Mesendoderm (in vitro differentiated cells): ENCODE measurements at regions not wholly inside any gene's neighbourhood (a gene's known extent, or its start where the extent isn't known, plus 50 kb on each side); places are given as distances from the start of the nearest gene placed in this dataset.

ENCODE experiments used
- DNase-seq: peaks from one replicate; pipeline ENCODE4 v3.0.0; 2013
- H2AK5ac ChIP-seq: 2 replicates; pipeline ENCODE4 v1.6.1; 2013; ENCODE audit warnings: low read length, inconsistent platforms
- H2BK120ac ChIP-seq: 2 replicates; pipeline ENCODE4 v1.6.1; 2013; ENCODE audit warnings: low read depth, mild to moderate bottlenecking, low read length, moderate library complexity, mixed read lengths
- H2BK15ac ChIP-seq: replicated peaks from 2 replicates; pipeline ENCODE4 v1.6.1; 2013; ENCODE audit warnings: low read depth, mild to moderate bottlenecking, moderate library complexity
- H2BK5ac ChIP-seq: 2 replicates; pipeline ENCODE4 v1.6.1; 2013; ENCODE audit warnings: low read length, inconsistent platforms
- H3K18ac ChIP-seq: 2 replicates; pipeline ENCODE4 v1.6.1; 2013; ENCODE audit warnings: mild to moderate bottlenecking, low read length, mixed read lengths
- H3K23ac ChIP-seq: one replicate; pipeline ENCODE4 v1.6.1; 2013; ENCODE audit warnings: low read length
- H3K27ac ChIP-seq: 2 replicates; pipeline ENCODE4 v1.5.1; 2013; ENCODE audit warnings: low read depth, mild to moderate bottlenecking, inconsistent platforms, low read length, moderate library complexity
- H3K27me3 ChIP-seq: 2 replicates; pipeline ENCODE4 v1.6.1; 2013; ENCODE audit warnings: low read length, control low read depth, mild to moderate bottlenecking, inconsistent platforms; ENCODE audit not compliant: insufficient read depth, poor library complexity
- H3K36me3 ChIP-seq: 2 replicates; pipeline ENCODE4 v1.6.1; 2013; ENCODE audit warnings: low read length, inconsistent platforms; ENCODE audit not compliant: control insufficient read depth, insufficient read depth
- H3K4ac ChIP-seq: one replicate; pipeline ENCODE4 v1.6.1; 2013; ENCODE audit warnings: low read depth, mild to moderate bottlenecking, low read length, moderate library complexity
- H3K4me1 ChIP-seq: 2 replicates; pipeline ENCODE4 v1.6.1; 2013; ENCODE audit warnings: low read depth, low read length, inconsistent platforms; ENCODE audit not compliant: control insufficient read depth
- H3K4me2 ChIP-seq: 2 replicates; pipeline ENCODE4 v1.6.1; 2013; ENCODE audit warnings: low read length
- H3K4me3 ChIP-seq: 2 replicates; pipeline ENCODE4 v1.5.1; 2013; ENCODE audit warnings: mild to moderate bottlenecking, low read length
- H3K56ac ChIP-seq: one replicate; pipeline ENCODE4 v1.6.1; 2013; ENCODE audit warnings: low read length
- H3K79me1 ChIP-seq: 2 replicates; pipeline ENCODE4 v1.6.1; 2013; ENCODE audit warnings: low read length, inconsistent platforms
- H3K79me2 ChIP-seq: 2 replicates; pipeline ENCODE4 v1.6.1; 2013; ENCODE audit warnings: mild to moderate bottlenecking, low read length; ENCODE audit not compliant: control insufficient read depth, insufficient read depth
- H3K9ac ChIP-seq: 2 replicates; pipeline ENCODE4 v1.6.1; 2013; ENCODE audit warnings: low read length, inconsistent platforms
- H4K5ac ChIP-seq: one replicate; pipeline ENCODE4 v1.6.1; 2013; ENCODE audit warnings: low read length
- H4K8ac ChIP-seq: one replicate; pipeline ENCODE4 v1.6.1; 2013; ENCODE audit warnings: low read depth, mild to moderate bottlenecking, control low read depth, low read length, moderate library complexity
- WGBS: extraction: QIAGEN DNeasy Blood & Tissue Kit; methylation state at CpG from one replicate; pipeline ENCODE4 v1.1.7; 2013; ENCODE audit warnings: low lambda C conversion rate, missing lambda C conversion rate; ENCODE audit not compliant: insufficient coverage; ENCODE audit errors: extremely low coverage; 5-methylcytosine and 5-hydroxymethylcytosine counted together

DNA sequence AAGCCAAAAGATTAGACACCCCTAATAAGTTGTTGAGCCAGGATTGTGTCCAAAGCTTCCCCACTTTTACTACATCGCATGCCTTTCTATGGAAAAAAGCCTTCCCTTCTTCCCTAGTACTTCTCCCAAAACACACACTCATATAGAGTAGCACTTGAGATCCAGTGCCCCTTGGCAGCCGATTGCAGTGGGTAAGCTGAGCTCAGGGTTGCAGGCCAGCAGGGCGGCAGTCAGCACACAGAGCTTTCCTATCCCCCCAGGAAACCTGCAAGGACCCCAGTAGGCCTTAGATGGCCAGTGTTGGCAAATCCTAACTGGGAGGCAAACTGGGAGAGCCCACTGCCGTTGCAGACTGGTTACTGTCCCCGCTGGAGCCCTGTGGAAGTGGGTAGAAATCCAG lies 75.7 kb upstream of the C15orf39 start:
- H3K27me3 ChIP-seq, result no peaks in the 10 kb centered on the region
- no peaks in the 10 kb centered on the region for H3K79me1 ChIP-seq
- H2AK5ac ChIP-seq, result no peak overlapping the region
- H3K27ac ChIP-seq, result no peak overlapping the region
- H2BK5ac ChIP-seq, result no peak overlapping the region
- H3K4me1 ChIP-seq, result no peaks in the 10 kb centered on the region
- H3K9ac ChIP-seq, result no peak overlapping the region
- no peaks in the 10 kb centered on the region for H3K79me2 ChIP-seq
- H3K4me2 ChIP-seq, result no peak overlapping the region
- no peak overlapping the region for H2BK15ac ChIP-seq
- no peak overlapping the region for H3K23ac ChIP-seq
- no peak overlapping the region for H3K56ac ChIP-seq
- H3K4ac ChIP-seq, result no peak overlapping the region
- no CpG with 5 or more reads among the region's 5 CpGs for WGBS
- no peak overlapping the region for H4K5ac ChIP-seq
- no peak overlapping the region for H4K8ac ChIP-seq
- H2BK120ac ChIP-seq, result no peak overlapping the region
- H3K4me3 ChIP-seq, result no peak overlapping the region
- no peak for DNase-seq
- H3K36me3 ChIP-seq, result no peaks in the 10 kb centered on the region
- no peak overlapping the region for H3K18ac ChIP-seq

DNA sequence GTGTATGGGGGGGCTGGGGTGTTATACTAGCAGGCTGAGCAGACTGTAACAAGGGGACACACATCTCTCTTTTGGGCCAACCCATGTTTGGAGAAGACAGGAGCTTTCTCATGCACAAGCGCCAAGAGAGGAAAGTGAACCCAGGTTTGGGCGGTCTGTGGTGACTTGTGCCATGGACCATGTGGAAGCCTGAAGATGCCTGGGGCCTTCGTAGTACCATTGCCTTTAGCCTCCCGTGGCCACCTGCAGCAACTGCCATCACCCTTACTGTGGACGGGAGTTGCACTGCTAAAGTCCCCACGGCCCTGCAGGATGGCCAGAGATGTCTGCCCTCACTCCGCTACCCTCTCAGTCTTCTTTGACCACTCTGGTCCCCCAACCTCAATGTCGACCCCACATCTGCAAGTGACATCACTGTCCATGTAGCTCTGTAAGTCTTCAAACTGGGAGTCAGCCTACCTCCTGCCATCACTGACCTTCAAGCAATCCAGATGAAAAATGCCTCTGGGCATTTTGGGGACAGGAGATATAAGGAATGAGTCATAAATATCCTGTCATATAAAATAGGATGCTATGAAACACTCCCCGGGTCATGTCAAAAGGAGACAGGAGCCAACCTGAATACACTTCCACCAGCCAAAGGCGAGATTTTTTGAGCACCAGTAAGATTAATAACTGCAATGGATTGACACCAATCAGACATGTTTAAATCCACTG lies 74.7 kb upstream of the C15orf39 start:
- Histone ChIP-seq H2BK15ac (no peak overlapping the region), H3K27ac (no peak overlapping the region), H3K27me3 (no peaks in the 10 kb centered on the region), H2BK5ac (no peak overlapping the region), H3K56ac (no peak overlapping the region), H3K18ac (no peak overlapping the region), H3K4me1 (no peaks in the 10 kb centered on the region), H3K4me2 (no peak overlapping the region), H3K79me1 (no peaks in the 10 kb centered on the region), H2BK120ac (no peak overlapping the region), H3K4me3 (no peak overlapping the region), H3K79me2 (no peaks in the 10 kb centered on the region), H3K23ac (no peak overlapping the region), H3K9ac (no peak overlapping the region), H4K8ac (no peak overlapping the region), H2AK5ac (no peak overlapping the region), H3K36me3 (no peaks in the 10 kb centered on the region), H4K5ac (no peak overlapping the region), H3K4ac (no peak overlapping the region)
- no peak for DNase-seq
- WGBS, result no CpG with 5 or more reads among the region's 10 CpGs

DNA sequence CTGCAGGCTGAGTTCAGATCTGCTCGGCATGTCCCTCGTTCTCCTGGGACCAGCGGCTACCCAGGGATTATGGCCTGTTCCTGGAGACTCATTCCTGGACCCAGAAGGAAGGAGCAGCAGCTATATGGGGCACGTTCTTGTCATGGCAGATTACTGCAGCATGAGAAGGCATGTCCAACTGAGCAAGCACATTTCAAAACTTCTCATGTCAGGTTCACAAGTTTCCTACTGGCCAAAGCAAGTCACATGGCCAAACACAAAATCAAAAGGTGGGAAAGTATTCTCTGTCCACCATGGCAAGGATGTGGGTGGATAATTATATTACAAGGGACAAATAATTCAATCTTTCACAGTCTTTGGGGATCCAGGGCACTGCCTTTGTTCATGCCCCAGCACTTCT lies 71.9 kb upstream of the C15orf39 start:
- no peak overlapping the region for H3K56ac ChIP-seq
- H3K9ac ChIP-seq, result no peak overlapping the region
- H3K4me1 ChIP-seq, result no peaks in the 10 kb centered on the region
- no peak overlapping the region for H3K23ac ChIP-seq
- no peak overlapping the region for H2BK5ac ChIP-seq
- no peaks in the 10 kb centered on the region for H3K79me1 ChIP-seq
- H3K4ac ChIP-seq, result no peak overlapping the region
- no peak overlapping the region for H4K5ac ChIP-seq
- no peak for DNase-seq
- no peak overlapping the region for H3K4me3 ChIP-seq
- WGBS, result no CpG with 5 or more reads among the region's 4 CpGs
- no peaks in the 10 kb centered on the region for H3K79me2 ChIP-seq
- no peak overlapping the region for H3K27ac ChIP-seq
- no peak overlapping the region for H2AK5ac ChIP-seq
- no peaks in the 10 kb centered on the region for H3K36me3 ChIP-seq
- H2BK120ac ChIP-seq, result no peak overlapping the region
- no peaks in the 10 kb centered on the region for H3K27me3 ChIP-seq
- no peak overlapping the region for H4K8ac ChIP-seq
- no peak overlapping the region for H2BK15ac ChIP-seq
- no peak overlapping the region for H3K18ac ChIP-seq
- no peak overlapping the region for H3K4me2 ChIP-seq

DNA sequence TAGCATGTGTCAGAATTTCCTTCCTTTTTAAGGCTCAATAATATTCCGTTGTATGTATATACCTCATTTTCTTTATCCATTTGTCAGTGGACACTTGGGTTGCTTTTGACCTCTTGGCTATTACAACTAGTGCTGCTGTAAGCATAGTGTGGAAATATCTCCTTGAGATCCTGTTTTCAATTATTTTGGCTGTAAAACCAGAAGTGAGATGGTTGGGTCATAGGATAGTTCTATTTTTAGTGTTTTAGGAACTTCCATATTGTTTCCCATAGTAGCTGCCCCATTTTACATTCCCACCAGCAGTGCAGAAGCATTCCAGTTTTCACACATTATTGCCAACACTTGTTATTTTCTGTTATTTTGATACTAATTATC lies 70.4 kb upstream of the C15orf39 start:
- H2BK120ac ChIP-seq, result no peak overlapping the region
- H3K36me3 ChIP-seq, result no peaks in the 10 kb centered on the region
- H3K27ac ChIP-seq, result no peak overlapping the region
- no peak overlapping the region for H2AK5ac ChIP-seq
- H3K79me2 ChIP-seq, result no peaks in the 10 kb centered on the region
- no peak overlapping the region for H2BK5ac ChIP-seq
- no peaks in the 10 kb centered on the region for H3K27me3 ChIP-seq
- H3K4me1 ChIP-seq, result no peaks in the 10 kb centered on the region
- WGBS, result no CpG with 5 or more reads among the region's 1 CpG
- H4K8ac ChIP-seq, result no peak overlapping the region
- no peak overlapping the region for H3K4ac ChIP-seq
- H3K79me1 ChIP-seq, result no peaks in the 10 kb centered on the region
- no peak overlapping the region for H3K56ac ChIP-seq
- no peak overlapping the region for H3K4me3 ChIP-seq
- H3K4me2 ChIP-seq, result no peak overlapping the region
- H3K9ac ChIP-seq, result no peak overlapping the region
- H4K5ac ChIP-seq, result no peak overlapping the region
- H2BK15ac ChIP-seq, result no peak overlapping the region
- H3K18ac ChIP-seq, result no peak overlapping the region
- H3K23ac ChIP-seq, result no peak overlapping the region
- DNase-seq, result no peak

DNA sequence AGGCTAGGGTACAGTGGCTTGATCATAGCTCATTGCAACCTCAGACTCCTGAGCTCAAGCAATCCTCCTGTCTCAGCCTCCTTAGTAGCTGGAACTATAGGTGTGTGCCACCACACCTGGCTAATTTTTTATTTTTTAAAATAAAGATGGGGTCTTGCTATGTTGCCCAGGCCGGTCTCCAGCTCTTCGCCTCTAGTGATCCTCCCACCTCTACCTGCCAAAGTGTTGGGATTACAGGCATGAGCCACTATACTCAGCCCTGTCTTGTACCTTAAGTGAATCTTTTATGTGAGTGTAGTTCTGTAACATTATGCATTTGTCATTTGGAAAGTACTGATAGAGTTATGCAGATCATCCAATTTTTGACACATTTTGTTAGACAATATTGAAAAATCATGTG lies 66.9 kb upstream of the C15orf39 start:
- Histone ChIP-seq H4K8ac (no peak overlapping the region), H3K36me3 (no peaks in the 10 kb centered on the region), H2BK120ac (no peak overlapping the region), H3K4me1 (no peaks in the 10 kb centered on the region), H3K18ac (no peak overlapping the region), H3K4me2 (no peak overlapping the region), H3K79me1 (no peaks in the 10 kb centered on the region), H4K5ac (no peak overlapping the region), H2BK15ac (no peak overlapping the region), H3K9ac (no peak overlapping the region), H3K4ac (no peak overlapping the region), H3K27ac (no peak overlapping the region), H2BK5ac (no peak overlapping the region), H3K23ac (no peak overlapping the region), H3K79me2 (no peaks in the 10 kb centered on the region), H3K27me3 (no peaks in the 10 kb centered on the region), H2AK5ac (no peak overlapping the region), H3K56ac (no peak overlapping the region), H3K4me3 (no peak overlapping the region)
- DNase-seq, result no peak
- WGBS, result no CpG with 5 or more reads among the region's 2 CpGs

DNA sequence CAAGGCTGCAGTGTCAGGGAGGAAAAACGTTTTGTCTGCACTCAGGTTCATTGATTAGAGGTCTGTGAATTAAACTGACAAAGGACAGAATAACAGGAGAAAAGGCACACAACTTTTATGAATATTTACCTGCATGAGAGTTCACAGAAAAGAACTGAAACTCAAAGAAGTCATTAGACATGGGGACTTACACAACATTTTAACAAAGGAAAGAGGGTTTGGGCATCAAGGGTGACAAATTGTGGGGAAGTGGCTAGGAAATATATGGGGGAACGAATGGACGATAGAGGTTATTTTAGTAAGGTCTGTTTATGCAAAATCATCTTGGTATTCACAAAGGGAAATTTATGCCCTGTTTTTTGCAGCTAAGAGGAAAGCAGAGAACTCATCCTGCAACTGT lies 65.6 kb upstream of the C15orf39 start:
- Histone ChIP-seq H2BK15ac (no peak overlapping the region), H3K27me3 (no peaks in the 10 kb centered on the region), H3K4me2 (no peak overlapping the region), H4K8ac (no peak overlapping the region), H3K9ac (no peak overlapping the region), H2BK5ac (no peak overlapping the region), H3K36me3 (no peaks in the 10 kb centered on the region), H3K23ac (no peak overlapping the region), H3K27ac (no peak overlapping the region), H3K79me2 (no peaks in the 10 kb centered on the region), H2BK120ac (no peak overlapping the region), H3K18ac (no peak overlapping the region), H2AK5ac (no peak overlapping the region), H3K79me1 (no peaks in the 10 kb centered on the region), H3K4ac (no peak overlapping the region), H3K4me1 (no peaks in the 10 kb centered on the region), H3K56ac (no peak overlapping the region), H3K4me3 (no peak overlapping the region), H4K5ac (no peak overlapping the region)
- no CpG with 5 or more reads among the region's 3 CpGs for WGBS
- DNase-seq, result no peak
